Nephron (organoid): ENCODE measurements at regions not wholly inside any gene's neighbourhood (a gene's known extent, or its start where the extent isn't known, plus 50 kb on each side); places are given as distances from the start of the nearest gene placed in this dataset.

ENCODE experiments used
- H3K27ac Mint-ChIP-seq, 3 experiments: 2 replicates each; pipeline ENCODE4 v1.8.0; 2020; ENCODE audit warnings: mixed read lengths in 3 of 3, mild to moderate bottlenecking in 2 of 3, moderate library complexity in 1 of 3
- H3K27me3 Mint-ChIP-seq: 2 replicates; pipeline ENCODE4 v1.8.0; 2021; ENCODE audit warnings: low read depth, mild to moderate bottlenecking, moderate library complexity, mixed read lengths
- H3K36me3 Mint-ChIP-seq: 2 replicates; pipeline ENCODE4 v1.8.0; 2020; ENCODE audit warnings: low read depth, mixed read lengths
- H3K4me1 Mint-ChIP-seq: 2 replicates; pipeline ENCODE4 v1.8.0; 2020; ENCODE audit warnings: mixed read lengths
- H3K4me3 Mint-ChIP-seq, 3 experiments: 2 replicates each; pipeline ENCODE4 v1.8.0; 2020; ENCODE audit warnings: mild to moderate bottlenecking in 3 of 3, mixed read lengths in 3 of 3, moderate library complexity in 2 of 3
- H3K9me3 Mint-ChIP-seq: 2 replicates; pipeline ENCODE4 v1.8.0; 2020; ENCODE audit warnings: mixed read lengths
- CTCF ChIP-seq, 3 experiments: fragments of 200-600 bp; sonication (generic); IDR thresholded peaks; one replicate each; pipeline ENCODE4 v1.5.0; 2021; ENCODE audit warnings: antibody characterized with exemption in 3 of 3; ENCODE audit not compliant: unreplicated experiment in 3 of 3

DNA sequence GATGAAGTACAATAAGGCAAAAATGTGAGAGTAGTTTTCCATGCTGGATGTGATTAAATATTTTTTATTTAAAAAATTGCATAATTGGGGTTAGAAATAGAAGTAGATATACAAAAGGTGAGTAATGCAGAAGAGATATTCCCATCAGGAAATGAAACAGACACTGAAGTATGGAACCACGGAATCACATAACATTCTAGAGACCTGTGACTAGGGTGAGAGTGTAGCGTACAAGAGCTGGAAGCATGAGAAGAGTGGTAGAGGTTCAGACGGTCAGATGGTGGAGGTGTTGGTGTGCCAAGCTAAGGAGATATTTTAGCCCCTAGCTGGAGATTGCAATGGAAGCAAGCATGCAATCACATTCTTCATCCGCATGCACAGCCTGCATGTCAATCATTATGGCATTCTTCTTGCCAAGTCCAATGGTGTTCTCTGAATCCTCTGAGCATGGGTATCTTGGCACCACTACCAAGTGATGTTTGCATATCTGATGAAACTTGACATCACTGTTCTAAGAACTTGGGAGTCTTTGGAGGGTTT is 587.8 kb downstream of the PSAT1 start:
- Mint-ChIP-seq H3K27ac (no peak overlapping the region), H3K4me1 (no peaks in the 10 kb centered on the region), H3K4me3 (no peak overlapping the region), H3K36me3 (no peaks in the 10 kb centered on the region), H3K27me3 (no peaks in the 10 kb centered on the region), H3K9me3 (no peaks in the 10 kb centered on the region)
- TF ChIP-seq CTCF (IDR thresholded peaks at IDR 0.05; ENCODE audit: unreplicated experiment in 3 of 3) = no peak

DNA sequence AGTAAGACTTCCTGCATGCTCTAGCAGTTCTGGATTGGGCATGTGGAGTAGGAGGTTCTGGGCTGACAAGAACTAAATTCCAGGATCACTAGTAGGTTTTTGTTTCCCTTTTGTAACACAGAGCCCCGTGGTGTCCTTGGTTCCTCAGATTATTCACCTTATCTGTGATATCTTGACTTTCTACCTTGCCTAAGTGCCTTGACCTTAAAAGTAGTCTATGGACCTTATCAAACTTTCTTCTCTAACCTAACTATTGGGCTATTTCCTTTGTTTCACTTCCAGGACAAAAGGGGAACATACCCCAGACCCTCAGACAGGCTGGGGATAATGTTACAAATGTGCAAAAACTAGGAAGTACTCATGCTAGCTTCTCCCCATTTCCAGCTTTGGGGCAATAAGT is 595.3 kb downstream of the PSAT1 start:
- no peak overlapping the region for H3K27ac Mint-ChIP-seq
- peaks cover 2% of the 10 kb centered on the region for H3K9me3 Mint-ChIP-seq
- H3K4me3 Mint-ChIP-seq = no peak overlapping the region
- no peak for TF ChIP-seq CTCF (IDR thresholded peaks at IDR 0.05; ENCODE audit: unreplicated experiment in 3 of 3)
- H3K36me3 Mint-ChIP-seq = no peaks in the 10 kb centered on the region
- no peaks in the 10 kb centered on the region for H3K27me3 Mint-ChIP-seq
- no peaks in the 10 kb centered on the region for H3K4me1 Mint-ChIP-seq

GRCh38 chr9:78892769-78893168 is 595.8 kb downstream of the PSAT1 start:
- no peaks in the 10 kb centered on the region for H3K36me3 Mint-ChIP-seq
- no peaks in the 10 kb centered on the region for H3K4me1 Mint-ChIP-seq
- H3K9me3 Mint-ChIP-seq = peaks cover 2% of the 10 kb centered on the region
- H3K27ac Mint-ChIP-seq = no peak overlapping the region
- TF ChIP-seq CTCF (IDR thresholded peaks at IDR 0.05; ENCODE audit: unreplicated experiment in 3 of 3) = no peak
- no peak overlapping the region for H3K4me3 Mint-ChIP-seq
- H3K27me3 Mint-ChIP-seq = no peaks in the 10 kb centered on the region

GRCh38 chr9:78893774-78894401 is 597.0 kb downstream of the PSAT1 start:
- H3K9me3 Mint-ChIP-seq = peaks cover 2% of the 10 kb centered on the region
- H3K36me3 Mint-ChIP-seq = no peaks in the 10 kb centered on the region
- H3K27ac Mint-ChIP-seq = no peak overlapping the region
- TF ChIP-seq CTCF (IDR thresholded peaks at IDR 0.05; ENCODE audit: unreplicated experiment in 3 of 3) = no peak
- no peaks in the 10 kb centered on the region for H3K4me1 Mint-ChIP-seq
- no peaks in the 10 kb centered on the region for H3K27me3 Mint-ChIP-seq
- no peak overlapping the region for H3K4me3 Mint-ChIP-seq

DNA sequence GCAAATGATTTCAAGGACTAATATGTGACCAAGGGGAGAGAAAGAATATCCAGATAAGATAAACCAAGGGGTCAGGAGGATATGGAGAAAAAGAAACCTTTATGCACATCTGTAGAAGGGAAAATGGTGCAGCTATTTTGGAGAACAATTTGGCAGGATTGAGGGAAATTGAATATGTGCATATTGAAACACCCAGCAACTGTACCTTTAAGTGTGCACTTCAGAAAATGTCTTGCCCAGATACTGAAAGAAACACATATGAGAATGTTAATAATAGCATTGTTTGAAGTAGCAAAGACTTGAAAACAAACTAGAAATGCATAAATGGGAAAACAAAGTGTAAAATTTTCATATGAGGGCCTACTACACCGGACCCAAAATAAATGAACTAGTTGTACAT is 599.6 kb downstream of the PSAT1 start:
- Mint-ChIP-seq H3K4me3 (no peak overlapping the region), H3K27ac (no peak overlapping the region), H3K9me3 (no peaks in the 10 kb centered on the region), H3K4me1 (no peaks in the 10 kb centered on the region), H3K36me3 (no peaks in the 10 kb centered on the region), H3K27me3 (peaks cover 4% of the 10 kb centered on the region)
- TF ChIP-seq CTCF (IDR thresholded peaks at IDR 0.05; ENCODE audit: unreplicated experiment in 3 of 3) = no peak

GRCh38 chr9:78898234-78898633 is 601.3 kb downstream of the PSAT1 start:
- TF ChIP-seq CTCF (IDR thresholded peaks at IDR 0.05; ENCODE audit: unreplicated experiment in 3 of 3) = no peak
- Mint-ChIP-seq H3K9me3 (no peaks in the 10 kb centered on the region), H3K27ac (no peak overlapping the region), H3K36me3 (no peaks in the 10 kb centered on the region), H3K4me3 (no peak overlapping the region), H3K27me3 (peaks cover 4% of the 10 kb centered on the region), H3K4me1 (peaks cover 6% of the 10 kb centered on the region)
